Neural cell (in vitro differentiated cells): ENCODE measurements at regions not wholly inside any gene's neighbourhood (a gene's known extent, or its start where the extent isn't known, plus 50 kb on each side); places are given as distances from the start of the nearest gene placed in this dataset.

Experiments used
- H2AFZ ChIP-seq: fragments of 200-600, 300-800 bp; sonication (generic), shearing (Covaris generic); 2 replicates; pipeline ENCODE4 v1.6.0; 2014; ENCODE audit warnings: low read depth, mild to moderate bottlenecking, antibody characterized with exemption, low read length, moderate library complexity
- H3F3A ChIP-seq: fragments of 200-600 bp; shearing (Covaris generic); 2 replicates; pipeline ENCODE4 v1.6.1; 2016; ENCODE audit warnings: mild to moderate bottlenecking, moderate library complexity, mixed read lengths, antibody characterized with exemption, low read length; ENCODE audit not compliant: insufficient read depth, poor library complexity, severe bottlenecking
- H3K27ac ChIP-seq: fragments of 200-600, 300-800 bp; sonication (generic), shearing (Covaris generic); 2 replicates; pipeline ENCODE4 v1.5.1; 2014; ENCODE audit warnings: mild to moderate bottlenecking, low read length, moderate library complexity
- H3K27me3 ChIP-seq: fragments of 300-800, 200-600 bp; sonication (generic), shearing (Covaris generic); 2 replicates; pipeline ENCODE4 v1.6.0; 2014; ENCODE audit warnings: mild to moderate bottlenecking, low read depth, low read length, moderate library complexity; ENCODE audit not compliant: insufficient read depth
- H3K36me3 ChIP-seq: fragments of 300-800, 200-600 bp; sonication (generic), shearing (Covaris generic); 2 replicates; pipeline ENCODE4 v1.5.1; 2014; ENCODE audit warnings: mild to moderate bottlenecking, antibody characterized with exemption, low read length, moderate library complexity; ENCODE audit not compliant: insufficient read depth
- H3K4me2 ChIP-seq: fragments of 300-800, 200-600 bp; sonication (generic), shearing (Covaris generic); 2 replicates; pipeline ENCODE4 v1.6.0; 2014; ENCODE audit warnings: mild to moderate bottlenecking, low read length
- H3K4me3 ChIP-seq: fragments of 300-800, 200-600 bp; sonication (generic), shearing (Covaris generic); 2 replicates; pipeline ENCODE4 v1.5.1; 2014; ENCODE audit warnings: mild to moderate bottlenecking, low read length, moderate library complexity
- H3K79me2 ChIP-seq: fragments of 200-600 bp; shearing (Covaris generic); replicated peaks from 2 replicates; pipeline ENCODE4 v1.6.0; 2014; ENCODE audit warnings: mild to moderate bottlenecking, low read length, moderate library complexity; ENCODE audit not compliant: insufficient read depth
- H3K9ac ChIP-seq: fragments of 300-800, 200-600 bp; sonication (generic), shearing (Covaris generic); 2 replicates; pipeline ENCODE4 v1.6.1; 2016; ENCODE audit warnings: mild to moderate bottlenecking, low read length, mixed read lengths
- H3K9me2 ChIP-seq: fragments of 200-600 bp; shearing (Covaris generic); 2 replicates; pipeline ENCODE4 v1.6.1; 2016; ENCODE audit warnings: mild to moderate bottlenecking, low read length, mixed read lengths; ENCODE audit not compliant: insufficient read depth
- H3K9me3 ChIP-seq: fragments of 200-600, 300-800 bp; sonication (generic), shearing (Covaris generic); 2 replicates; pipeline ENCODE4 v1.6.1; 2016; ENCODE audit warnings: mild to moderate bottlenecking, mixed run types, low read length, moderate library complexity, mixed read lengths
- H4K20me1 ChIP-seq: fragments of 200-600 bp; shearing (Covaris generic); 2 replicates; pipeline ENCODE4 v1.6.1; 2016; ENCODE audit warnings: mild to moderate bottlenecking, mixed run types; ENCODE audit not compliant: insufficient read depth
- EZH2 ChIP-seq: fragments of 200-600, 300-800 bp; shearing (Covaris generic), sonication (generic); IDR thresholded peaks from 2 replicates; pipeline ENCODE4 v1.6.1; 2014; ENCODE audit warnings: antibody characterized with exemption, low read length, borderline replicate concordance, mild to moderate bottlenecking; ENCODE audit not compliant: insufficient read depth, poor library complexity, severe bottlenecking
- MXI1 ChIP-seq: fragments of 450-650 bp; conservative IDR thresholded peaks from 2 replicates; pipeline ENCODE4 v1.6.1; 2014; ENCODE audit warnings: antibody characterized with exemption, mild to moderate bottlenecking; ENCODE audit not compliant: poor library complexity, severe bottlenecking
- POLR2AphosphoS5 ChIP-seq: IDR thresholded peaks from 2 replicates; pipeline ENCODE4 v1.6.1; 2012
- RAD21 ChIP-seq: fragments of 450-650 bp; conservative IDR thresholded peaks from 2 replicates; pipeline ENCODE4 v1.6.1; 2014; ENCODE audit warnings: antibody characterized with exemption, mild to moderate bottlenecking, moderate library complexity
- TF ChIP-seq, protein P1 (sequence below): IDR thresholded peaks from 2 replicates; pipeline ENCODE4 v1.6.1; 2012; ENCODE audit warnings: borderline replicate concordance
- TF ChIP-seq, protein P2 (sequence below): fragments of 450-650 bp; IDR thresholded peaks from 2 replicates; pipeline ENCODE4 v1.5.1; 2014; ENCODE audit warnings: antibody characterized with exemption, mild to moderate bottlenecking, moderate library complexity; ENCODE audit not compliant: poor library complexity, severe bottlenecking

DNA sequence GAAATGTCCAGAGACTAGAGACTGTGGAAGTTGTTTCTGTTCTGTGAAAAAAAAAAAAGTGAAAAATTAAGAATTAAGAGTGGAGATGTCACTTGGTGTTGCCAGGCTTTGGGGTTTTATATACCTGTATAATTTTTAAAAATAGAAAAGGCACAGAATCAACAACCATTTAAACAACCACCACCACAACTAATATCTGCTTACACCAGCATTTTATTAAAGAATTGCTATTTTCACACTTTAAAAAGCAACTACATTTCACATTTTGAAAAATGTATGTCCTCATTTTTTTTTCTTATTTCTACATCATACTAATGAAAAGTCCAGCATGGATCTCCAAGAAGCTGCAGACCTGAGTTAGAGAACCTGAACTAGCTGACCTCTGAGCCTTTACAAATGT, 167.5 kb upstream of the DTNA start:
- no peaks in the 10 kb centered on the region for H3K27me3 ChIP-seq
- no peak overlapping the region for H3K4me3 ChIP-seq
- H3K36me3 ChIP-seq = no peaks in the 10 kb centered on the region
- TF ChIP-seq RAD21 (no peak), MXI1 (no peak), POLR2AphosphoS5 (no peak)
- TF ChIP-seq, protein P1, sequence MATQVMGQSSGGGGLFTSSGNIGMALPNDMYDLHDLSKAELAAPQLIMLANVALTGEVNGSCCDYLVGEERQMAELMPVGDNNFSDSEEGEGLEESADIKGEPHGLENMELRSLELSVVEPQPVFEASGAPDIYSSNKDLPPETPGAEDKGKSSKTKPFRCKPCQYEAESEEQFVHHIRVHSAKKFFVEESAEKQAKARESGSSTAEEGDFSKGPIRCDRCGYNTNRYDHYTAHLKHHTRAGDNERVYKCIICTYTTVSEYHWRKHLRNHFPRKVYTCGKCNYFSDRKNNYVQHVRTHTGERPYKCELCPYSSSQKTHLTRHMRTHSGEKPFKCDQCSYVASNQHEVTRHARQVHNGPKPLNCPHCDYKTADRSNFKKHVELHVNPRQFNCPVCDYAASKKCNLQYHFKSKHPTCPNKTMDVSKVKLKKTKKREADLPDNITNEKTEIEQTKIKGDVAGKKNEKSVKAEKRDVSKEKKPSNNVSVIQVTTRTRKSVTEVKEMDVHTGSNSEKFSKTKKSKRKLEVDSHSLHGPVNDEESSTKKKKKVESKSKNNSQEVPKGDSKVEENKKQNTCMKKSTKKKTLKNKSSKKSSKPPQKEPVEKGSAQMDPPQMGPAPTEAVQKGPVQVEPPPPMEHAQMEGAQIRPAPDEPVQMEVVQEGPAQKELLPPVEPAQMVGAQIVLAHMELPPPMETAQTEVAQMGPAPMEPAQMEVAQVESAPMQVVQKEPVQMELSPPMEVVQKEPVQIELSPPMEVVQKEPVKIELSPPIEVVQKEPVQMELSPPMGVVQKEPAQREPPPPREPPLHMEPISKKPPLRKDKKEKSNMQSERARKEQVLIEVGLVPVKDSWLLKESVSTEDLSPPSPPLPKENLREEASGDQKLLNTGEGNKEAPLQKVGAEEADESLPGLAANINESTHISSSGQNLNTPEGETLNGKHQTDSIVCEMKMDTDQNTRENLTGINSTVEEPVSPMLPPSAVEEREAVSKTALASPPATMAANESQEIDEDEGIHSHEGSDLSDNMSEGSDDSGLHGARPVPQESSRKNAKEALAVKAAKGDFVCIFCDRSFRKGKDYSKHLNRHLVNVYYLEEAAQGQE = no peak
- TF ChIP-seq, protein P2, sequence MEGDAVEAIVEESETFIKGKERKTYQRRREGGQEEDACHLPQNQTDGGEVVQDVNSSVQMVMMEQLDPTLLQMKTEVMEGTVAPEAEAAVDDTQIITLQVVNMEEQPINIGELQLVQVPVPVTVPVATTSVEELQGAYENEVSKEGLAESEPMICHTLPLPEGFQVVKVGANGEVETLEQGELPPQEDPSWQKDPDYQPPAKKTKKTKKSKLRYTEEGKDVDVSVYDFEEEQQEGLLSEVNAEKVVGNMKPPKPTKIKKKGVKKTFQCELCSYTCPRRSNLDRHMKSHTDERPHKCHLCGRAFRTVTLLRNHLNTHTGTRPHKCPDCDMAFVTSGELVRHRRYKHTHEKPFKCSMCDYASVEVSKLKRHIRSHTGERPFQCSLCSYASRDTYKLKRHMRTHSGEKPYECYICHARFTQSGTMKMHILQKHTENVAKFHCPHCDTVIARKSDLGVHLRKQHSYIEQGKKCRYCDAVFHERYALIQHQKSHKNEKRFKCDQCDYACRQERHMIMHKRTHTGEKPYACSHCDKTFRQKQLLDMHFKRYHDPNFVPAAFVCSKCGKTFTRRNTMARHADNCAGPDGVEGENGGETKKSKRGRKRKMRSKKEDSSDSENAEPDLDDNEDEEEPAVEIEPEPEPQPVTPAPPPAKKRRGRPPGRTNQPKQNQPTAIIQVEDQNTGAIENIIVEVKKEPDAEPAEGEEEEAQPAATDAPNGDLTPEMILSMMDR = no peak
- no peak overlapping the region for H2AFZ ChIP-seq
- no peaks in the 10 kb centered on the region for H4K20me1 ChIP-seq
- no peak overlapping the region for H3K9ac ChIP-seq
- no peaks in the 10 kb centered on the region for H3K9me2 ChIP-seq
- no peaks in the 10 kb centered on the region for H3K79me2 ChIP-seq
- no peaks in the 10 kb centered on the region for H3K9me3 ChIP-seq
- no peak overlapping the region for H3K27ac ChIP-seq
- no peak overlapping the region for H3K4me2 ChIP-seq
- no peaks in the 10 kb centered on the region for H3F3A ChIP-seq

DNA sequence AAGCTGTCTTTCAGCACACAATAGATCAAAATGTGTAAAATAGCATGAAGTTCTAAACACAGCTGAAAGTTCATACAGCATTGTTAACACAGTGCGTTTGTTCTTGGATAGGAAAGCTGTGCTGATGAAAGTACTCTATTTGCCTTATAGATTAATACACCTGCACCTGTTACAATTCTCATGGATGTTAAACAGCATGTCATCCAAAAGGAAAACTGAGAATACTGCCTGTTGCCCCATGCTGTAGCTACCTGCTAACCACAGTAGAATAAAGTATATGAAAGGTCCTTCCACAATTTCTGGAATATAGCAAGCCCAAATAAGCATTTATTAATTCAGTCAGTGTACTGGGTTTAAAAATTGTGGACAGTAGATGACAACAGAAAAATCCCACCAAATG, 166.7 kb upstream of the DTNA start:
- Histone ChIP-seq H3K27ac (no peak overlapping the region), H3K36me3 (no peaks in the 10 kb centered on the region), H3K9me3 (no peaks in the 10 kb centered on the region), H3F3A (no peaks in the 10 kb centered on the region), H3K9ac (no peak overlapping the region), H3K4me2 (no peak overlapping the region), H3K4me3 (no peak overlapping the region), H3K9me2 (no peaks in the 10 kb centered on the region), H3K79me2 (no peaks in the 10 kb centered on the region), H2AFZ (no peak overlapping the region), H4K20me1 (no peaks in the 10 kb centered on the region), H3K27me3 (no peaks in the 10 kb centered on the region)
- TF ChIP-seq EZH2 = no peak
- TF ChIP-seq, protein P1 = no peak
- TF ChIP-seq, protein P2 = no peak
